GM21576 (cell line): ENCODE measurements at regions not wholly inside any gene's neighbourhood (a gene's known extent, or its start where the extent isn't known, plus 50 kb on each side); places are given as distances from the start of the nearest gene placed in this dataset.

Experiments used
- ATAC-seq: cut with Tn5 transposase; IDR thresholded peaks from one replicate; pipeline ENCODE4 v1.9.1; 2021; ENCODE audit warnings: mild to moderate bottlenecking, moderate library complexity; ENCODE audit not compliant: unreplicated experiment

DNA sequence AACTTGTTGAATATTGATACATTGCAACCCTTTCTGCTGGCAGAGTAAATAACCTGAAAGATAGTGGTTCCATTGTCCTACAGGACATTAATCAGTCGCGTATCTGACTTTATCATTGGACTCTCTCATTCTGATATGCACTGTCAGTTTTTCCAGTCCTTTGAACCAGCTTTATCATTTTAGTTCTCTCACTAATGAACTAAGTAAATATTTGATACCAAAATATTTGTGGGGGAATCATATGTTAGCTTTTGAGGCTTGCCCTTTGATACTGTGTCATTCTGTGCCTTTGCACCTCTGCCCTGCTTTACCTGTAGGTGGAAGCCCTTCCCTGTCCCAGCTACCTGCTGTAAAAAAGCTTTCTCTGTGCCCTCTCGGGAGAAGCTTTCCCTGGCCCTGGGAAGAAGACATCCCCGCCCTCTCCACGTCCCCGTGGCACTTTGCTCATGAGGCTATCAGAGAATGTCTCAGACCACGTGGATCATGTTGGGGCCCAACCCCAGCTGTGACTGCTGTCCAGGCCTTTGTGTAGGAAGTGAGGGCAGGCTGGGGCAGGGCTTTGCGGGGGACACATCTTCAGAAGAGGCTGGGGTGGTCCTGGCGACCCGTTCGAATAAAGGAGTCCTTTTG lies 117.8 kb upstream of the NXT1 start:
- ATAC-seq = no peak

DNA sequence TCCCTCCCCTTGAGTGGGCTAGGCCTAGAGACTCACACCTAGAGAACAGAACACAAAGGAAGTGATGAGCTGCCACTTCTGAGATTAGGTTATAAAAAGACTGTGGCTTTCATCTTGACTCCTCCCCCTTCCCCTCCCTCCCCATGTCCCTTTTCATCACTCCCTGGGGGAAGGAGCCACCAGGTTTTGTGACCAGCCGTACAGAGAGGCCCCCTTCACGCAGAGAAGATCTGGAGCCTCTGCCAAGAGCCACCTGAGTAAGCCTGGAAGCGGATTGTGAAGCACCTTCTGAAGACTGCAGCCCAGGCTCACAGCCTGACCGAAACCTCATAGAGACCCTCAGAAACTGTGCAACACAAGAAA lies 118.4 kb upstream of the NXT1 start:
- no peak for ATAC-seq

DNA sequence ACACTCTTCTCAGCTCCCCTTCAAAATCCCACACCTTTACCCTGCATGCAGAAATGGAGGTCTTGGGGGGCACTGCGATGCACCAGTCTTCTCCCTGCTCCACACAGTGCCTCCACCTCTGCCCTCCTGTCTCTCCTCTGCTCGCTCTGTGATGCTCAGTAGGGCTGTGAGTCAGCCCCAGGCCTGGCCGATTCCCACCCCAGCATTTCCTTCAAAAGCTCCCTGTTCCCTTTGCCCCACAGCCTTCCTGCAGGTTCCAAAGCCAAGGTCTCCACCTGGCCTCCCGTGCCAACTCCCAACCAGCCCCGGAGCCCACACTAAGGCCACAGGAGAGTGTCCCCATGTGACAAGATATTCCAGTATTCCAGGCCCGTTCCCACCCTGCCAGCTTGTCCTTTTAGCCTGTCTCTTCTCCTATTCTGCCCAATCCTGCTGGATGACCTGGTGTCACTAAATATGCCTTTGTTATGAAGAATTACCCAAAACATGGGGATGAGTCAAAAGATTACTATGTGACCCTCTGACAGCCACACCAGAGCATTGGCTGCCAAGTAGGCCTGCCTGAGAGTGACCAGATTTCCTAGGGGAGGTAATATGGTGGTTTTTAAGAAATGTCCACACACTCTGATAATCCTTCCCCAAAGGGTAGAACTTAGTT lies 118.9 kb upstream of the NXT1 start:
- no peak for ATAC-seq

DNA sequence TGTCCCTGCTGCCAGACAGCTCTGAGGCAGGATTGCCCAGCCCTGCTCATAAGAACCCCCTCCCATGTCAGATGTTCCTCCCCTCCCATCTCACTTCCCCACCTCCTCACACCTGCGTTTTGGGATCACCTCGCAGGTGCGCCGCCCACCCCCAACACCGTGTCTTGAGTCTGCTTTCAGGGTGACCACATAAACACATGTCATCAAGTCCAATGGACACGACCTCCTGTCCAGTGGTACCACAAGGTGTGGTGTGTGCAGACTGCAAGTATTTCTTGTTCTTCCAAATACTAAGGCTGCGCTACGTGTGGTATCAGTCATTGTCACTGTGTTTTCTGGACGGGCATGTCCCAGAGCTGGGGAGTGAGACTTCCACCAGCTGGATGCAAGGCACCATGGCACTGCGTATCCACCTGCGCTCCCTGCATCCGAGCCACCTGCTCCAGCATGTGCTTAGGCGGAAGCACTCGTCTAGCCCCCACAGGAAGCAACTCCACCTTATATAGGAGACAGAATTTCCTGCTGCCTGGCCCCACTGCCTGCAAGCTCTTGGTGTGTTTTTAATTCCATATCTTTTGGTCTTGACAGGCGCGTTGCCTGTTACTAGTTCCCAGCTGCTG lies 119.7 kb upstream of the NXT1 start:
- no peak for ATAC-seq

DNA sequence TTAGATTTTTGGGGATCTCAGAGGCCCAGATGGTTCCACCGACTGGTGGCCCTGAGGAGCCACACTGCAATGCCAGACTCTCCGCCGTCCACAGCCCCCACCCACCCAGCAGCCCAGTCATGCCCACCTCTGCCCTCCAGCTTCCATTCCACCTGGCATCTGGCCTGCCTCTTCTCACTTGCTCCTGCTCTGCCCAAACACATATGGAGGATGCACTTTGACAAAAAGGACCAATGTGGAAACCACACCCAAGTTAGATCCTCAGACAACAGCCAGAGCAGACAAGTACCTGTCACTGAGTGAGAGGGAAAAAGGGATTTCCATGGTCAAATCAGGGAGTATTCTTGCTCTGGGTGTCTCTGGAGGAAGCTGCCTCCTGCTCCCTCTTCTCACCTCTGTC lies 120.6 kb upstream of the NXT1 start:
- ATAC-seq = no peak

DNA sequence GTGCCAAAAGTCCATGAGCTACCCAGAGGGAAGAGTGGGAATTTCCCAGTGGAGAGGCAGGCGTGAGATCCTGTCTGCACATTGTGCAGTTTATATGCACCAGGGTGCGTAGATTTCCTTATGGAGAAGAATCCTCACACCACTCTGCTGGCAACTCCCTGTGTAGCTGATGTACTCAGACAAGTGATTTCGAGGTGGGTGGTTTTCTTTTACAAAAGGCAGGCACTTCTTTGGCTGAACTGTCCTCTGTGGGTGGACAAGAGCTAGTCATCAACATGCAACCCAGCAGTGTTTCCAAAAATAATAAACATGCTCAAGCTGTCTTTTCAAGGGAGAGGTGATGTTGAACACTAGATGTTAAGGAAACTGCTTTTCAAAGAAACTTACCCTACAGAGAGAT lies 121.7 kb upstream of the NXT1 start:
- no peak for ATAC-seq

DNA sequence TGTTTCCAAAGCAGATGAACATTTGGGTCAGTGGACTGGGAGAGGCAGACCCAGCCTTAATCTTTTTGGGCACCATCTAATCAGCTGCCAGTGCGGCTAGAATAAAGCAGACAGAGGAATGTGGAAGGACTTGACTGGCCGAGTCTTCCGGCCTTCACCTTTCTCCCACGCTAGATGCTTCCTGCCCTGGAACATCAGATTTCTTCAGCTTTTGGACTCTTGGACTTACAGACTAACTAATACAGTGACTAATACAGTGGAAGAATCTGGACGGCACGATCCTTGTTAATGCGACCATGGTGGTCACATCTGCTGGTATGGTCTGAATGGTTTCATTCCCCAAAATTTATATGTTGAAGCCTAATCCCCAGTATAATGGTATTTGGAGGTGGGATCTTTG lies 122.6 kb upstream of the NXT1 start:
- ATAC-seq = no peak

DNA sequence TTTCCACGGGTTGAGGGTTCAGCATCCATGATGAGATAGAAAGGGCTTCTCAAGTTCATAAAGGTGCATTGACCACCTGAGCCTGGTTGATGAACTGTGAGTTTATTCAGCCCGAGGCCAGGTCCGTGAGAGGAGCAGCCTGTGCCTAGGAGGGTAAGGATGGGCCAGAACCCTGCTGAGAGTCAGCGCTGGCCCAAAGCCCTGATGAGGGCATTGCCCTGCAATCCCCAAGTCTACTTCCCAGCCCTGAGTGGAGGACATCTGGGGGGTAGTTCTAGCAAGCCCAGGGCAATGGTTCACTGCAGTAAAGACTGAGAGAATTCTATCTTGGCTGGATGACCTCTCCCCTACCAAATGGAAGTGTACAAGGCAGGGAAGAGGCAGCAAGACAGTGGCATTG lies 123.3 kb upstream of the NXT1 start:
- ATAC-seq = no peak

DNA sequence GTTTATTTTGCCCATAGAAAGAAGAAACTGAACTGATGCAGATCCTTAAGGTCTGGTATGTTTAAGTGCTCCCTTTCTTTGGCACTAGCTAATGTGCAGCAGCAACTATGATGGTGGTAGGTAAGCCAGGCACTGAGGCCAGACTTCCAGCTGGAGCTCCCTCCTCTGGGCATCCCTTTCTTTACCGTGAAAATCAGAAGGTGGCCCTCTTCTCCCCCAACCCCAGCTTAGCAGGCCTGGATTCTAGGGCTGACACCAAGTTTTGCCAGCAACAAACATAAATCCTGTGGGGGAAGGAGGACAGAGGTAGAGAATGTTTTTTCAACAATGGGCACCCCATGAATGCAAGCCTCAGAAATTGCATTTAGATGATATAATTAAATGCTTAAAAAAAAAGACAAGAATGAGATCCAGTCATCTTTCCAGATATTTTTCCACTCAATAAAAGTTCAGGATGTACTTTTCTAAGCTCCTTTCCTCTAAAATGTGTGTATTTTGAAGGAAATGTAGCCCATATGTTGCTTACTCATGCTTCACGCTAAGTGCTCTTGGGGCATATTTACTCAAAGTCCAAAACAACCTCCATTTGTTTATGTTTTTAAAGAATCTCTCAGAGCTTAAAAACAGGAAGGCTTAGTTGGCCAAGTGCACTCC lies 123.9 kb upstream of the NXT1 start:
- ATAC-seq = no peak

DNA sequence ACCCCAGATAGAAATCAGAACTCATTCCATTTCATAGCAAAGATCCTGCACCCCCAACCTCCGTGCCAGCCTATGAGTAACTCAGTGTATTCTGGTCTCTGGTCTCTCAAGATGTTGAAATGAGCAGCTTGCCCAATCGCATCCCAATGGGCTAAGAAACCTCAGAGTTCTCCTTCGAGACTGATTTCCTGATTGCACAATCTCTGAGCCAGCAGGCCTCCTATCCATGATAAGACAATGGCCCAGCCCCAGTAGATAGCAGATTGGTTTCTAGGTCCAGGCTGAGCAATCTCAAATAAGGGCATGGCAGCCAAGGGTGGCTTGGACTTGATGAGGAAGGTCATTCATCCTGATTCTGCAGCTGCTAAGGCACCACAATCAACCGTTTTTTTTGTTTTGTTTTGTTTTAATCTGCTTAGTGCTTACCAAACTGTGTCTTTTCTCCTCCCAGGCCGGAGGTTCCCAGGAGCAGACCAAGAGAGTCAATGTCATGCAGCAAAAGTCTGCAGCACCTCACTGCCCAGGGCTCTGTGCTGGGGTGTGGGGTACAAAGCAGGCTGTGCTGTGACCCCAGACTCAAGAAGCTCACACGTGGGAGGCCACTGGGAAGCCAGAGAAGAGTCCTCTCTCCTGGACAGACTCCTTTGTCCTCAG lies 125.1 kb upstream of the NXT1 start:
- no peak for ATAC-seq

DNA sequence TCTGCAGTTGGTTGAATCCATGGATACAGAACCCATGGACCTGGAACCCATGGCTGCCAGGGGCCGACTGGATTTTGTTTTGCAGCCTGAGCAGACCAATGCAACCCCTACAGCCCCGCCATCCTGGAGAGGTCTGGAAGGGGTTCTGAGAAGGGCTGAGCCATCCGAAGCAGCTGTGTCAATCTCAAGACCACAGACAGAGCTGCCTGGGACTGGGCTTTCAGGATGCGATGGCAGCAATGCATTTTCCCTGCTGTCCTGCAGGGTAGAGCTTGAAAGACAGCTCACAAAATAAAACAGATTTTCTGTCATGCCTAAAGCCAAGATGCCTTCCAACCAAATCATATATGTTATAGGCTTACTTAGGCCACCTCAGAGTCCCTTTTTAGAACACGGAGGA lies 125.8 kb upstream of the NXT1 start:
- no peak for ATAC-seq

DNA sequence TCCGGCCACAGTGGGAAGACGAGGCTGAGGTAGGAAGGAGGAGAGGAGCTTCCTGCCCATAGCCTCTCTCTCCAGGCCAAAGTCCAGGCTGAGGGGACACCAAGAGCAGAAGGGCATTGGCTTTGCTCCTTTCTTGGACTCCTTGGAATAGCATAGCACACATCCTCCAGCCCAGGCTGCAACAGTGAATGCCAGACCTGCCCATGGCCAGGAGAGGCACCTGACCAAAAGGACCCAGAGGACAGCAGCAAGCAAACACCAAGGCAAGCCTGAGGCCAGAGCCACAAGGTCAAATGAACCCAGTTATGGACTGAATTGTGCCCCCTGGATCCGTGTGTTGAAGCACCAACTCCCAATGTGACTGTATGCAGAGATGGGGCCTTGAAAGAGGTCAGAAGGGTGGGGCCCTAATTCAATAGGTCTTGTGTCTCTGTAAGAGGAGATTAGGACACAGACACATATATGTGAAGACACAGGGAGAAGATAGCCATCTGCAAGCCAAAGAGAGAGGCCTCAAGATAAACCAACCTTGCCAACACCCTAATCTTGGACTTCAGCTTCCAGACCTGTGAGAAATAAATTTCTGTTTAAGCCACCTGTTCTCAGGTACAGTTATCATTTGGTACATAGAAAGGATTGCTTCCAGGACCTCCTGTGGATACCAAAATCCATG lies 126.5 kb upstream of the NXT1 start:
- ATAC-seq = no peak

DNA sequence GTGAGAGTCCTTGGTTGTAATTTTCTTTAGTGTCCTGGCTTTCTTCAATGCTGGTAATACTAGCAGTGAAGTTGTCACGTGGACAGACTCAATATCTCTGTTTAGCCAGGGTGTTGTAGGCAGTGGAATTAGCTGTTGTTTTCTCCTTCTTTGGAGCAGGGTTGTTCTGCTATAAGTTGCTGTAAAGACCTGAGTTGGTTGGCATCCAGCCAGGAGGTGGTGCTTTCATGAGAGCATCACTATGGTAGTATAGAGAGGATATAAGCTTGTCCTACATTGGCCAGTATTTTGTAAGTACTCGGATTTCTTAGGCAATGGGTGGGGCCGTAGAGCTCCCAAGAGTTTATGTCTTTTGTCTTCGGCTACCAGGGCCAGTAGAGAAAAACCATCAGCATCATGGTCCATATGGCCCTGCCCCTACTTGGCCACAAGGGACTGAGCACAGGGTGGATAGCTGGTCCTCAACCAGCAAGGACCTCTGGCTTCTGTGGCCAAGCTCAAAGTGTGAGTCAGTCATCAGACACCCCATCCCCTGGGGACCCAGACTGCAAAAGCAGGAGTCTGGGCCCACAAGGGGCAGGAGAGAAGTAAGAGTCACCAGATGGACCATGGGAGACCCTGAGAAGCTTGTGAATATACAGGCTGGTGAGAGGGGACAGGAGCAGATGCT lies 127.9 kb upstream of the NXT1 start:
- no peak for ATAC-seq

DNA sequence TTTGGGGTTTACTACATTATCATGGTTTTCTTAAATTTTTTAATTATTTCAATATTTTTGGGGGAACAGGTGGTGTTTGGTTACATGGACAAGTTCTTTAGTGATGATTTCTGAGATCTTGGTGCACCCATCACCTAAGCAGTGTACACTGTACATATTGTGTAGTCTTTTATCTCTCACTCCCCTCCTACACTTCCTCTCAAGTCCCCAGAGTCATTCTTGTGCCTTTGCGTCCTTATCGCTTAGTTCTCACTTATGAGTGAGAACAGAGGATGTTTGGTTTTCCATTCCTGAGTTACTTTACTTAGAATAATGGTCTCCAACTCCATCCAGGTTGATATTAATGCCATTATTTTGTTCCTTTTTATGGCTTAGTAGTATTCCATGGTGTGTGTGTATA lies 130.9 kb upstream of the CD93 start:
- ATAC-seq = no peak

DNA sequence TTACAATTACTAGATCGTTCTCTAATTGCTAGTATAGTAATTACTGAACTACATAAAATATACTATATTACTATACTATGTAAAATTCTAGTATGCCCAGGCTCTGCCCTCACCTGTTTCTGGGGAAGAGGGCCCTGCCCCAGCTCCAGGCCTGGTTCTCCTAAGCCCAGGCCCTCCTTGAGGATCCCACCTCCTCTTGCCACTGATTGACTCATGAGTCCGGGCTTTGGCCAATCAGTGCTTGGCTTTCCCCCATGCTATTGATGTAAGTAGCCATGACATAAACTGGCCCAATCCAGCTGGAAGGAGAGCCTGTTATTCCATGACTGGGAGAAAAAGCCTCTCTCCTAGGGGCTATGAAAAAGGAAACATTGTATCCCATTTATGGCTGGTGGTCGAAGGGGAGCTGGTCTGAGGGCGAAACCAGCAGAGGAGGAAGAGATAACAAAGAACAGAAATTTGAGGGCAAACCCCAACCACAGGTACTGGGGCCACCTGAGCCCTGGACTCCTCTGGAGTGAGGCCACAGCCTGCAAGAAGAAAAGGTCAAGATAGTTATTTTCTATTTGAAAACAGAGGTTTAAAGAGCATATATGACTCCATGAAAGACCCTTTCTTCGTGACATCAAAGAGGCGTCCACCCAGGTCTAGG lies 129.3 kb upstream of the CD93 start:
- no peak for ATAC-seq

DNA sequence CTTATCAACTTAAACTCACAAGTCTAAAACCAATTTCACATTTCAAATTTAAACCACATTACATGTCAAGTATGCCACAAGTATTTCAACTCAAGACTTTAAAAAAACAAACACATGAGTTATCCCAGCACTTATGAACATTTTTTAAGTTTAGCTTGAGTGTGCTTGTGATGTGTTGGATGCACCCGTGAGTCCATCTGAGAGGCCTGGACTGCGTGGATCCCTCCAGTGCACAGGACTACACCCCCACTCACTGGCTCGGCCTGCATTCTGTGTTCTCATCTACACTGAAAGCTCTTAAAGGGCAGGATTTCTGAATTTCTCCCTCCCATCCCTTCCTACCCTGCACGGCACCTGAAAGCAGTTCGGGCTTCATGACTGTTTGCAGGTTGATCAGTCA lies 128.8 kb upstream of the CD93 start:
- ATAC-seq = no peak

DNA sequence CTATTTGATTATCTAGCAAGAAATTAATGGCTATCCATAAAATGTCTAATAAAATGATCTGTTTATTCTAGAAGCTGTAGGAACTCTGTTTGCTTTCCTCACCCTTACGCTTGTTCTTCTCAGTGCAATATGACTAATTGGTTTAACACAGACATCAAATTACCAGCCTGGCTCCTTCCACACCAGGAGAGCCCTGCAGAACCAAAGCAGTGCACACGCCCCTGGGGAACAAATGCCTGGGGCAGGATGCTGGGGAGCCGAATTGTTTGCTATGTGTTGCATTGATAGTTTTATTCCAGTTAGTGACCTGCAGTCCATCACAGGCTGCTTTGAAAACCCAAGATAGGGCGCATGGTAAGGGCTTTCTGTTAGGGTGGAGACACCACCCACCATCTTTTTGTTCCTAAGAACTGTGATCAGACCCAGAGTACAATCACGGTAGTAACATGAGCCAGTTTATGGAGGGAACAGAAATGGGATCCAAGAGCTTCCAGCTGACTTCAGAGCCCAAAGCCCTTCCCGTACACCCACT lies 126.4 kb upstream of the CD93 start:
- ATAC-seq = no peak

DNA sequence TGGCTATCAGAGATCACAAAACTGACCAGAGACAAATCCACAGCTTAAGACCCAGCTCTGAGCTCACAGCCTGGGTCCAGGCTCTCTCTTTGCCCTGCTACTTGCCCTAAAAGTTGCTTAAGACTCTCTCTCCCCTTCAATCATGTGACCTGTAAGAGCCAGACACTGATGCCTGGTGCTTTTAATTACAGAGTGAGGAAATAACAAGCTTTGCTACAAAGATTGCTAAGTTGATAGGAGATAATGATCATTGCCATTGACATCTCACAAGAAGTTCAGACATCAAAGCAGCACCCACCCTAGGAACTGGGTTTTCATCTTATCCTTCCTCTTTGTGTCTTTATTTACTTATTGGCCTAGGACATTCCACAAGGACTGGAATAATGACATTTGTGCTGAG lies 125.9 kb upstream of the CD93 start:
- ATAC-seq = no peak

DNA sequence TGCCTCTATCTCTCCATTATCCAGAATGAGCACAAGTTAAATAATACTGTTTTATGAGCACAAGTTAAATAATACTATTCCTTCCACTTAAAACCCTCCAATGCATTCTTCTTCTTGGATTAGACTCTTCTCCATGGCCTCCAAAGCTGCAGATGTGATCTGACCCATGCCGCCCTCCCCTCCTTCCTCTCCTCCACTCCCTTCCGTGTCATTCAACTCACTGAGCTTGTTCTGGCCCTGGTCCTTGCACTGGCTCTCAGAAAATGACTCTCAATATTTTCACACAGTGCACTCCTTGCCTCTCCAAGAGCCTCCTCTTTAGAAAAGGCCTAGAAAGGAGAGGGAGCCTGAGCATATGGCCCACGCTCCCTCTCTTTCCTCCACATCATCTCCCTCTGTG lies 125.0 kb upstream of the CD93 start:
- no peak for ATAC-seq
